Left colon (tissue), 2 donors: ENCODE measurements at regions not wholly inside any gene's neighbourhood (a gene's known extent, or its start where the extent isn't known, plus 50 kb on each side); places are given as distances from the start of the nearest gene placed in this dataset.

ENCODE experiments used
- ATAC-seq: fragments of 200-7000 bp; cut with Tn5 transposase; one replicate; pipeline ENCODE4 v1.9.1; 2020; ENCODE audit warnings: mild to moderate bottlenecking, moderate library complexity
- DNase-seq, 2 donors: peaks; one replicate each; pipeline ENCODE4 v3.0.0-alpha.2; 2020
- intact Hi-C, 2 donors: fragments of 100-400 bp; cut with DNase I in 1 of 2; cut with micrococcal nuclease in 1 of 2; formaldehyde crosslinking; loops; one replicate each; pipeline versions ENCODE4 v1.11.2 to v1.14.0; 2022; cut with DNase I, micrococcal nuclease
- donor health status: DM: no; HTN: no; CAD: no.
- donor health status: DM: yes; HTN: yes; CAD: no.

GRCh38 chr2:8457699-8458502 lies 224.0 kb upstream of the ID2 start:
- ATAC-seq (peak; percentile 78), DNase-seq (peak; percentile 77 to 89)
- intact Hi-C loops = no loop called here

GRCh38 chr2:8458503-8459459 lies 223.1 kb upstream of the ID2 start:
- DNase-seq = no peak
- intact Hi-C loops = no loop called here
- no peak for ATAC-seq

- intact Hi-C loops = no loop called here
- no peak for DNase-seq
- ATAC-seq = no peak
Measured at GRCh38 chr2:8459474-8459873, 222.4 kb upstream of the ID2 start.

- ATAC-seq (no peak), DNase-seq (no peak)
- intact Hi-C loops = no loop called here
Measured at GRCh38 chr2:8461341-8461740, 220.5 kb upstream of the ID2 start.

GRCh38 chr2:8462280-8462679 lies 219.6 kb upstream of the ID2 start:
- intact Hi-C loops = no loop called here
- DNase-seq (no peak), ATAC-seq (no peak)

- DNase-seq = no peak
- intact Hi-C loops = no loop called here
Measured at GRCh38 chr2:8462899-8463648, 218.8 kb upstream of the ID2 start.

GRCh38 chr2:8465560-8465959 lies 216.3 kb upstream of the ID2 start:
- ATAC-seq = no peak
- intact Hi-C loops = no loop called here
- DNase-seq = no peak

More at GRCh38 chr2:8462899-8463648, 218.8 kb upstream of the ID2 start:
- ATAC-seq = no peak

- ATAC-seq = no peak
- no peak for DNase-seq
- intact Hi-C loops = no loop called here
Measured at GRCh38 chr2:8469709-8470493, 212.0 kb upstream of the ID2 start.

- ATAC-seq (no peak), DNase-seq (no peak)
- intact Hi-C loops = no loop called here
Measured at GRCh38 chr2:8472545-8473323, 209.1 kb upstream of the ID2 start.

- DNase-seq (peak; percentile 22 to 61), ATAC-seq (peak; percentile 53)
- intact Hi-C loops = no loop called here
Measured at GRCh38 chr2:8475349-8476031, 206.4 kb upstream of the ID2 start.

GRCh38 chr2:8477552-8478470 lies 204.0 kb upstream of the ID2 start:
- intact Hi-C loops = no loop called here
- ATAC-seq (peak; percentile 12), DNase-seq (peak in 1 of 2 donors; percentile 33)

GRCh38 chr2:8478471-8478793 lies 203.4 kb upstream of the ID2 start:
- intact Hi-C loops = no loop called here
- ATAC-seq (no peak), DNase-seq (peak in 1 of 2 donors; percentile 12)

- peak; percentile 53 for ATAC-seq
- intact Hi-C loops = no loop called here
- peak; percentile 59 to 69 for DNase-seq
Measured at GRCh38 chr2:8479298-8479697, 202.6 kb upstream of the ID2 start.

GRCh38 chr2:8480915-8481314 lies 200.9 kb upstream of the ID2 start:
- intact Hi-C loops = no loop called here
- no peak for ATAC-seq
- no peak for DNase-seq

- no peak for DNase-seq
- intact Hi-C loops = no loop called here
- no peak for ATAC-seq
Measured at GRCh38 chr2:8481463-8482009, 200.3 kb upstream of the ID2 start.

- DNase-seq (no peak), ATAC-seq (no peak)
- intact Hi-C loops = no loop called here
Measured at GRCh38 chr2:8482432-8482831, 199.4 kb upstream of the ID2 start.
